Body of pancreas (tissue), 4 donors: ENCODE measurements at regions not wholly inside any gene's neighbourhood (a gene's known extent, or its start where the extent isn't known, plus 50 kb on each side); places are given as distances from the start of the nearest gene placed in this dataset.
"Not testable (repeated sequence)": the region's sequence is repeated elsewhere in the genome, so short reads cannot be mapped to it uniquely, and the experiment has no call there.

Source experiments
- ATAC-seq: fragments of 150-250 bp; one replicate; pipeline ENCODE4 v1.9.1; 2016
- DNase-seq, 4 donors: peaks; one replicate each; pipeline ENCODE4 v3.0.0-alpha.2; 2019
- H3K27ac ChIP-seq, 4 donors: fragments of 200-600 bp; sonication (generic); 1 replicate in 3 of 4; 2 replicates in 1 of 4; pipeline versions ENCODE4 v1.5.1 to v1.6.1; 2016 to 2019; ENCODE audit warnings: mild to moderate bottlenecking in 1 of 4, mixed read lengths in 1 of 4, moderate library complexity in 1 of 4
- H3K27me3 ChIP-seq, 2 donors: fragments of 200-600 bp; sonication (generic); one replicate each; pipeline ENCODE4 v1.6.0; 2016; ENCODE audit warnings: mild to moderate bottlenecking in 1 of 2
- H3K36me3 ChIP-seq, 2 donors: fragments of 200-600 bp; sonication (generic); replicated peaks in 1 of 2; 2 replicates each; pipeline ENCODE4 v1.5.1; 2016; ENCODE audit warnings: low read depth in 2 of 2; ENCODE audit not compliant: insufficient read depth in 1 of 2
- H3K4me1 ChIP-seq: fragments of 200-600 bp; sonication (generic); one replicate; pipeline ENCODE4 v1.6.0; 2016
- H3K4me3 ChIP-seq, 2 donors: fragments of 200-600 bp; sonication (generic); 1 replicate in 1 of 2; 2 replicates in 1 of 2; pipeline ENCODE4 v1.5.1; 2016 to 2019
- H3K9me3 ChIP-seq, 3 donors: fragments of 200-600 bp; sonication (generic); 1 replicate in 2 of 3; 2 replicates in 1 of 3; pipeline ENCODE4 v1.5.1; 2016
- CTCF ChIP-seq, 7 experiments: fragments of 450-650 bp in 4 of 7; fragments of 200-600 bp in 3 of 7; sonication (generic) in 3 of 7; IDR thresholded peaks; one replicate each; pipeline ENCODE4 v1.5.1; 2016 to 2019; ENCODE audit warnings: antibody characterized with exemption in 7 of 7
- POLR2A ChIP-seq, 3 donors: fragments of 450-650 bp; IDR thresholded peaks; one replicate each; pipeline ENCODE4 v1.6.1; 2016; ENCODE audit warnings: antibody characterized with exemption in 3 of 3, mild to moderate bottlenecking in 2 of 3
- WGBS, 2 donors: methylation state at CpG; one replicate each; pipeline ENCODE4 v1.1.5; 2017; 5-methylcytosine and 5-hydroxymethylcytosine counted together
- intact Hi-C: fragments of 100-400 bp; cut with DNase I; formaldehyde crosslinking; loops from one replicate; pipeline ENCODE4 v1.15.1; 2023

- Histone ChIP-seq H3K4me3 (no peak overlapping the region), H3K27me3 (no peaks in the 10 kb centered on the region), H3K27ac (no peak overlapping the region), H3K36me3 (no peaks in the 10 kb centered on the region), H3K9me3 (no peaks in the 10 kb centered on the region), H3K4me1 (no peaks in the 10 kb centered on the region)
- TF ChIP-seq CTCF (IDR thresholded peaks at IDR 0.05) (no peak), POLR2A (IDR thresholded peaks at IDR 0.05) (no peak)
- DNase-seq = peak in 1 of 4 donors; percentile 22
- no peak for ATAC-seq
- WGBS, 2 donors = 80 to 85% methylated on average over 25 of the region's 25 CpGs
- intact Hi-C loops = no loop called here
Measured at GRCh38 chr3:197394464-197395321, 96.3 kb upstream of the DLG1 start.

- DNase-seq, H3K27ac ChIP-seq, ATAC-seq, H3K9me3 ChIP-seq, H3K4me1 ChIP-seq, H3K4me3 ChIP-seq, H3K27me3 ChIP-seq, intact Hi-C loops, H3K36me3 ChIP-seq: not testable (repeated sequence)
- 86 to 96% methylated on average over 8 of the region's 8 CpGs for WGBS, 2 donors
Measured at GRCh38 chr3:197394126-197394463, 95.7 kb upstream of the DLG1 start.

- no peak for ATAC-seq
- TF ChIP-seq CTCF (IDR thresholded peaks at IDR 0.05) (no peak), POLR2A (IDR thresholded peaks at IDR 0.05) (no peak)
- Histone ChIP-seq H3K27me3 (no peaks in the 10 kb centered on the region), H3K36me3 (no peaks in the 10 kb centered on the region), H3K27ac (no peak overlapping the region), H3K9me3 (no peaks in the 10 kb centered on the region), H3K4me3 (no peak overlapping the region), H3K4me1 (no peaks in the 10 kb centered on the region)
- intact Hi-C loops = no loop called here
- WGBS, 2 donors = 86 to 94% methylated on average over 4 of the region's 4 CpGs
- no peak for DNase-seq
Measured at GRCh38 chr3:197393711-197394110, 95.3 kb upstream of the DLG1 start.

- Histone ChIP-seq H3K36me3 (no peaks in the 10 kb centered on the region), H3K4me1 (no peaks in the 10 kb centered on the region), H3K9me3 (no peaks in the 10 kb centered on the region), H3K27ac (no peak overlapping the region), H3K27me3 (no peaks in the 10 kb centered on the region), H3K4me3 (no peak overlapping the region)
- ATAC-seq (no peak), DNase-seq (no peak)
- intact Hi-C loops = no loop called here
- WGBS, 2 donors = 50 to 68% methylated on average over 3 of the region's 3 CpGs
- no peak for TF ChIP-seq CTCF (IDR thresholded peaks at IDR 0.05)
- no peak for TF ChIP-seq POLR2A (IDR thresholded peaks at IDR 0.05)
Measured at GRCh38 chr3:197392961-197393360, 94.5 kb upstream of the DLG1 start.

- ATAC-seq (no peak), DNase-seq (no peak)
- H3K9me3 ChIP-seq = no peaks in the 10 kb centered on the region
- no peak overlapping the region for H3K27ac ChIP-seq
- TF ChIP-seq CTCF (IDR thresholded peaks at IDR 0.05) (no peak), POLR2A (IDR thresholded peaks at IDR 0.05) (no peak)
- 71 to 73% methylated on average over 2 of the region's 2 CpGs for WGBS, 2 donors
- H3K4me1 ChIP-seq = no peaks in the 10 kb centered on the region
- intact Hi-C loops = no loop called here
- no peaks in the 10 kb centered on the region for H3K27me3 ChIP-seq
- no peaks in the 10 kb centered on the region for H3K36me3 ChIP-seq
- no peak overlapping the region for H3K4me3 ChIP-seq
Measured at GRCh38 chr3:197381371-197381770, 83.0 kb upstream of the DLG1 start.
